ENCODE measurements at regions not wholly inside any gene's neighbourhood (a gene's known extent, or its start where the extent isn't known, plus 50 kb on each side); places are given as distances from the start of the nearest gene placed in this dataset.

- TF ChIP-seq CTCF (IDR thresholded peaks at IDR 0.05): no peak
- no peak for TF ChIP-seq EP300 (IDR thresholded peaks at IDR 0.05; ENCODE audit: low read depth)
- TF ChIP-seq POLR2A (IDR thresholded peaks at IDR 0.05): no peak
Observed at GRCh38 chr22:34765115-34765514, 300.8 kb upstream of the ISX start.
